Fibroblast of skin of left quadriceps (primary cell): ENCODE measurements at regions not wholly inside any gene's neighbourhood (a gene's known extent, or its start where the extent isn't known, plus 50 kb on each side); places are given as distances from the start of the nearest gene placed in this dataset.
A peak's percentile ranks its signal among the peaks of the same experiment; 100 is the strongest.
"Not testable (repeated sequence)": the region's sequence is repeated elsewhere in the genome, so short reads cannot be mapped to it uniquely, and the experiment has no call there.

Experiments
- DNase-seq, 2 experiments: peaks; one replicate each; pipeline ENCODE4 v3.0.0-alpha.2; 2013; ENCODE audit warnings: low read depth in 2 of 2

GRCh38 chr2:113386780-113387433 is 50.6 kb upstream of the ZNG1B start:
- DNase-seq = not testable (repeated sequence)

- DNase-seq = not testable (repeated sequence)
Observed at GRCh38 chr2:113379621-113380020, 57.9 kb upstream of the ZNG1B start.

DNA sequence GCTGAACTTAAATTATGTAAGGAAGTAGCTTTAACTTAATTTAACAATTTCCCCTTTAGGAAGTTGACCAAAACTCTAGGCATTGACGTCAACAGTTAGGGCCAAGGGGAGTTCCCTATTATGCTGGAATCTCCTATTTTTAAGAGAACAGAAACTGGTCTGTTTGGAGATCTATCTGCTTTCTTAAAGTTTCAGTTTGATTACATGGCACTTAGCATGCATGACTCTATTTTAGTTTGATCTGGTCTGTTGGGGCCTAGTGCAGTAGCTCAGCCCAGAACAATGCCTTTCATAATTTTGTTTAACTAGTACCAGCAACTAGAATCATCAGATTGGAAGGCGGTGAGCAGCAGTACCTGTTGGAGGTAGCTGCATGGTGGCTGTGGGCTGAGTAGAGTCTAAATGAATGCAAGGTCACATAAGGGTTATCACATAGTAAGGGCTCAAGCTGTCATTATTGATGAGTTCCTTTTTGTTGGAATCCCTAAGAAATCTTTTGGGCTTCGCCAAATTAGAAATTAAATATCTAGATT is 60.5 kb upstream of the ZNG1B start:
- no peak for DNase-seq

DNA sequence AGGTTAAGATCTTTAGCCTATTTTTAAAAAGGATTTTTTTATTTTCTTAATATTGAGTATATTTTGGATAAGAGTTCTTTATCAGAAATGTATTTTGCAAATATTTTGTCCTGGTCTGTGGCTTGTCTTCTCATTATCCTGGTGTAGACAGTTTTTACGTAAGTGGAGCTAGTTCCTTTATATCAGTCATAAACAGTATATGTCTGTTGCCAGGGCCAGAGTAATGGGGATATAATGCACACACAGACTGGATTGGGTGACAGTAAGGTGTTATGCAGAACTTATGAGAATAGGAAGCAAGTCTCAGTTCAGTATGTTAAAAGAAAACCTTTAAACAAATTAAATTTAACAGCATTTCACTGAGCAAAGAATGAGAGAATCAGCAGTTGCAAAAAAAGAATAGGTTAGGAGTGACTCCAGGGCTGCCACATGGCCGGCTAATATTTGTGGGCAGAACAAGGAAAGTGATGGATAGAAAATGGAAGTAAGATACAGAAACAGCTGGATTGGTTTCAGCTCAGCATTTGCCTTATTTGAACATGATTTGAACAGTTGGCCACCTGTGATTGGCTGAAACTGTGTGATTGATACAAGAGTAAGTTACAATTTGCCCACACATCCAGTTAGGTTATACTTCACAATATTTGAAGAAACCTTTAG is 61.1 kb upstream of the ZNG1B start:
- no peak for DNase-seq

DNA sequence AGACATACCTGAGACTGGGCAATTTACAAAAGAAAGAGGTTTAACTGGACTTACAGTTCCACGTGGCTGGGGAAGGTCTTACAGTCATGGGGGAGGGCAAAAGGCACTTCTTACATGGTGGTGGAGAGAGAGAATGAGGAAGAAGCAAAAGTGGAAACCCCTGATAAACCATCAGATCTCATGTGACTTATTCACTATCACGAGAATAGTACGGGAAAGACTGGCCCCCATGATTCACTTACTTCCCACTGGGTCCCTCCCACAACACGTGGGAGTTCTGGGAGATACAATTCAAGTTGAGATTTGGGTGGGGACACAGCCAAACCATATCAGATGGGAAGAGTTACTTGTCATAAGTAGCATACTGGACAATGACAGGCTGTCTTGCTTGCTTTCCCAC is 62.6 kb upstream of the ZNG1B start:
- DNase-seq = not testable (repeated sequence)

GRCh38 chr2:113372258-113372834 is 65.1 kb upstream of the ZNG1B start:
- not testable (repeated sequence) for DNase-seq

GRCh38 chr2:113370478-113371091 is 66.9 kb upstream of the ZNG1B start:
- peak; percentile 36 to 46 for DNase-seq

GRCh38 chr2:113370030-113370429 is 67.5 kb upstream of the ZNG1B start:
- DNase-seq = no peak

- not testable (repeated sequence) for DNase-seq
Observed at GRCh38 chr2:113368581-113368980, 68.9 kb upstream of the ZNG1B start.

GRCh38 chr2:113366821-113367220 is 70.7 kb upstream of the ZNG1B start:
- DNase-seq = not testable (repeated sequence)

- DNase-seq = not testable (repeated sequence)
Observed at GRCh38 chr2:113365791-113366190, 71.7 kb upstream of the ZNG1B start.

DNA sequence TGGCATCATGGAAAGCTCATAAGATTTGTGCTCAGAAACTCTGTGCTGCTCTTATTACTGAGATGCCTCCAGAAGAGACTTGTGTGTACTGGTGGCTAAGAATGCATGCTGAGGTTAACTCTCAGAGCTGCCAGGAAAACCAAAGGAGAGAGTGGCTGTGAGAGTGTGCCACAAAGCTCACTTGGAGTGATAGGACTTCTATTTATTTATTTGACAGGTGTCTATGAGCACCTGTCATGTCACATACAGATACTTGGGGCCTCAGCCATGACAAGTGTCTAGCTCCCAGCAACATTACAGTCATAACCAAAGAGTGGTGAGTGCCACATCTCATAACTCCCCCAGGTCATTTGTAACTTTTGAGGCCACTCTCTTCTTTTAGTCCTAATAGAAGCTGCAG is 72.2 kb upstream of the ZNG1B start:
- DNase-seq = not testable (repeated sequence)

DNA sequence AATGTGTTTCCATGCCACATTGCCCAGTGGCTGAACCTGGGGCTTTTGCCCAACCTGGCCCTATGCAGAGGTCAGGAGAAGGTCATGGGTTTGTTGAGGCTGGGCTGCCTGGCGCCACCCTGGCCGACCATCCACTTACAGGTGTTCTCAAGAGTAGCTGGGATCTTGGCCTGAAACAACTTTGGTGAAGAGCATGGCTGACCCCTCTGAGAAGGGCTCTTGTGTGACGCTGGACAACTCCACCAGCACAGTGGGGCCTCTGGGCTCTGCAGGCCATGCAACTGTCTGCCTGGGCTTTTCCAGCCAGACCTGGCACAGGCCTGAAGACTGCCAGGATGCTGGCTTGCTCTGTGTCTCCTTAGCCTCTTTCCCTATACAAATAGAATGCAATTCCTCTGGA is 76.4 kb upstream of the ZNG1B start:
- DNase-seq = no peak

DNA sequence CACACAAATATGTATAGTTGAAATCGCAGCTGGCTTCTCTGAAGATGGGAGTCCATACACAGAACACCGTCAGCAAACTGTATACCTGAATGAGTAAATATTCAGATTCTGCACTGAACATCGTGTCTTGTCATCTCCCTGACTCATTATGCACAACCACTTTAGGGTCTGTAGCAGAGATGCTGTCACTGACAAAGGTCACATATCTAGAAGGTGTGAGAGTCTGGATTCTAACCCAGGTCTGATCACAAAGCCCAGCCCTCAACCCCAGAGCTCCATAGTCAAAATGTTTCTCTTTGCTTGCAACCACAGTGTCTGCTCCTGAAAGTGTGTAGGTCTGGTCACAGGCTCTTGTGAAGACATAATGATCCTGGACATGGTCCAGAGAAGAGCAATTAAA is 78.3 kb upstream of the PAX8 start:
- DNase-seq = no peak

DNA sequence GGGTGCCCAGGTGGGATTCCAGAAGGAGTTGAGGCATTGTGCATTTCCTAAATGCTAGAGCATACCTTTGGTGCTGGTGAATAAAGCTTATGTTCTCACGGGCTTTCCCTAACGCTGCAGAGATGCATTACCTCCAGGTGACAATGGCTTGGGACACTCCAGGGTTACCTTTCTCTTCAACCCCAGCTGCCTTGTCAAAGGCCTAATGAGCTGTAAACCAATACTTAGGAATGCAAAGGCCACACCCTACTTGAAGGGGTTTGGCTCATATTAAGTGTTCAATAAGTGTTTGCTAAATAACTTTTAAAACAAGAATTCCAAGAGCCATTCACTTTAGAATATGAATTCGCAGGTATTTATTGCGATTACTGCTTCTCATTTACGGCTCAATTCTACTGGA is 77.6 kb upstream of the PAX8 start:
- not testable (repeated sequence) for DNase-seq

GRCh38 chr2:113355339-113356015 is 76.8 kb upstream of the PAX8 start:
- DNase-seq = not testable (repeated sequence)

GRCh38 chr2:113351375-113352355 is 72.9 kb upstream of the PAX8 start:
- DNase-seq = no peak

DNA sequence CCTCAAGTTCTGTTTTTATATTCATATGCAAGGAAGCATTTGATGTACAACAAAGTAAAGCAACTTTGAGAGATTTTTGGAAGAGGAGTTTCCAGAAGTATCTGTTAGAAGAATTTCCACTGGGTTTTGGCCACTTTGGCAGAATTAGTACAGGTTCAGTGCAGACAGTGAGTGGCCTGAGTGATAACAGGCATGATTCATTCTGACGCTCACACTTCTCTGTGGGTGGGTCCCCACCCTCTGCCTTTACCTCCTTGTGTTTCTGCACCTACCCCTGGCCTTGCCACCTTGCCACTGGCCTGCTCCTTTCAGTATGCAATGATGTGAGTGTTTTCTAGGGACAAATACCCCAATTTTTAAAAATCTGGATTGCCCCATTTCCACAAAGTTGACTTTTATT is 65.1 kb upstream of the PAX8 start:
- not testable (repeated sequence) for DNase-seq

DNA sequence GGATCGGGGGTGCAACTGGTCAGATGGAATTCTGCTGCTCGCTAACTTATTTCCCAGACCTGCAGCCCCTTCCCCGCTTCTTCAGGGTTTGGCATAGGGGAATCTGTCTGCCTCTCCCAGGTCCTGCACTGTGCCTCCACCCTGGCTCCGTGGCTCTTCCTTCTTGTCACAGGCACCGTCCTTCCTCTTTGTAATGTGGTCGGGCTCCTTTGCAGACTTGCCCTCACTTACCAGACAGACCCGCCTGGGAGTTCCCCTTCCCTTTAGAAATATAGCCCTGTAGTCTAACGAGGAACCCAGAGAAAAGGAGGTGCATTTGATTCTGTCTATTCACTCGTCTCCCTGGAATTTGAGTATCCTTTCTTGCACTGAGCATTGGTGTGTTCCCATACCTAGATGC is 63.9 kb upstream of the PAX8 start:
- no peak for DNase-seq

GRCh38 chr2:113341870-113342253 is 63.1 kb upstream of the PAX8 start:
- DNase-seq = not testable (repeated sequence)
